NT2/D1 (cell line): ENCODE measurements at regions not wholly inside any gene's neighbourhood (a gene's known extent, or its start where the extent isn't known, plus 50 kb on each side); places are given as distances from the start of the nearest gene placed in this dataset.

Experiments used
- YY1 ChIP-seq: IDR thresholded peaks from 2 replicates; pipeline ENCODE4 v1.6.1; 2011; ENCODE audit not compliant: insufficient read length, insufficient read depth
- ZNF274 ChIP-seq: IDR thresholded peaks from 2 replicates; pipeline ENCODE4 v1.6.1; 2011; ENCODE audit warnings: mild to moderate bottlenecking, low read depth, low read length

DNA sequence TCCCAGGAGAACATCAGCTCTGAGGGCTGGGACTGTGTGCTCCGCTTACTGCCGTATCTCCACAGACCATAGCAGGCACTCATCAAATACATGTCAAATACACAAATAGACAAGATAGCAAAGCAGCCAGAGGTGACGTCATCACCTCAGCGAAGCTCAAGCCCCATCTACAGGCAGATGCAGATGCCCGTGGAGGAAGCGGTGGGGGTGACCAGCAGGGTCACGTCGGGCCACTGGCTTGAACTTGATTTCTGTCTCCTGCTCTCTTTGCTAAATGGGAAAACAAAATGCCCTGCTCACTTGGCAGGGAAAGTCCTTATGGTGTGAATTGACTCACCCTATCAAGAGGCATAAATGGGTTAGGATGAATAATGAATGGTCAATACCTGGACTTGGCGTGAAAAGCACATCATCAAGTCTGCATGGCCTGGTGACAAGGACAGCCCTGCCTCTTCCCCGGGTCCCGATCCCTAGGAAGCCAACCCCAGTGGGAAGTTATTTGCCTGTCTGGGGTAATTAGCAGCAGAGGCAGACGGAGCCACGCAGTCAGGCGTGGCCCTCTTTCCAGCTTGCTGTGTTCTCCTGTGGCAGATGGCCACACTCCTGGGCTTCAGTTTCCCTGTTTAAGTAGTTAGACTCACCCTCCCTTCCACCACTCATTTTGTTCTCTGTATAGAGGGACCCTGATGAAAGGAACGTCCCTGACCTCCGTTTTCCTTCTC lies 536.0 kb downstream of the NPHP4 start:
- TF ChIP-seq YY1 (no peak), ZNF274 (no peak)
